Activated CD8-positive, alpha-beta memory T cell treated with anti-CD3 and anti-CD28 coated beads, Interleukin-2, amount 50 U/mL, for 24 hours (primary cell): ENCODE measurements at regions not wholly inside any gene's neighbourhood (a gene's known extent, or its start where the extent isn't known, plus 50 kb on each side); places are given as distances from the start of the nearest gene placed in this dataset.

Experiments
- DNase-seq: peaks from one replicate; pipeline ENCODE4 v3.0.0-alpha.2; 2020; ENCODE audit errors: extremely low read depth

GRCh38 chr13:105545811-105546210 lies 989.7 kb downstream of the EFNB2 start:
- DNase-seq, result no peak

- no peak for DNase-seq
Measured at GRCh38 chr13:105543742-105544141, 991.7 kb downstream of the EFNB2 start.

GRCh38 chr13:105541565-105541964 lies 993.9 kb downstream of the EFNB2 start:
- DNase-seq, result no peak

- no peak for DNase-seq
Measured at GRCh38 chr13:105538346-105538745, 997.1 kb downstream of the EFNB2 start.

GRCh38 chr13:105537113-105537512 lies 998.3 kb downstream of the EFNB2 start:
- no peak for DNase-seq

- no peak for DNase-seq
Measured at GRCh38 chr13:105530468-105530867, 1005.0 kb downstream of the EFNB2 start.

GRCh38 chr13:105527127-105527526 lies 1008.3 kb downstream of the EFNB2 start:
- DNase-seq, result no peak

- no peak for DNase-seq
Measured at GRCh38 chr13:105519771-105520170, 1015.7 kb downstream of the EFNB2 start.

- DNase-seq, result no peak
Measured at GRCh38 chr13:105518086-105518485, 1017.4 kb downstream of the EFNB2 start.

- no peak for DNase-seq
Measured at GRCh38 chr13:105514401-105514800, 1021.1 kb downstream of the EFNB2 start.

GRCh38 chr13:105513448-105513847 lies 1022.0 kb downstream of the EFNB2 start:
- DNase-seq, result no peak

- no peak for DNase-seq
Measured at GRCh38 chr13:105509981-105510762, 1025.3 kb downstream of the EFNB2 start.

GRCh38 chr13:105506463-105506862 lies 1029.0 kb downstream of the EFNB2 start:
- no peak for DNase-seq

GRCh38 chr13:105502193-105502592 lies 1033.3 kb downstream of the EFNB2 start:
- DNase-seq, result no peak

GRCh38 chr13:105497597-105497996 lies 1037.9 kb downstream of the EFNB2 start:
- DNase-seq, result no peak

GRCh38 chr13:105492216-105492615 lies 1043.2 kb downstream of the EFNB2 start:
- no peak for DNase-seq

- DNase-seq, result no peak
Measured at GRCh38 chr13:105491345-105491744, 1044.1 kb downstream of the EFNB2 start.

GRCh38 chr13:105485081-105485480 lies 1050.4 kb downstream of the EFNB2 start:
- DNase-seq, result no peak

GRCh38 chr13:105474983-105475610 lies 1060.4 kb downstream of the EFNB2 start:
- no peak for DNase-seq

- DNase-seq, result no peak
Measured at GRCh38 chr13:105471673-105472072, 1063.8 kb downstream of the EFNB2 start.

- DNase-seq, result no peak
Measured at GRCh38 chr13:105466376-105466775, 1069.1 kb downstream of the EFNB2 start.

- no peak for DNase-seq
Measured at GRCh38 chr13:105465745-105466144, 1069.7 kb downstream of the EFNB2 start, which contains the start of gene DAOA. Gene DAOA, plus strand, starts transcription at chr13:105466045.

- no peak for DNase-seq
Measured at GRCh38 chr13:105465251-105465650, 1070.2 kb downstream of the EFNB2 start.
